A673 (cell line): ENCODE measurements at regions not wholly inside any gene's neighbourhood (a gene's known extent, or its start where the extent isn't known, plus 50 kb on each side); places are given as distances from the start of the nearest gene placed in this dataset.

Experiments
- EZH2 ChIP-seq: fragments of 200-600 bp; sonication (generic); IDR thresholded peaks from 2 replicates; pipeline ENCODE4 v1.6.1; 2017; ENCODE audit warnings: borderline replicate concordance, low read depth, mild to moderate bottlenecking, mixed read lengths, antibody characterized with exemption, low read length; ENCODE audit not compliant: poor library complexity, severe bottlenecking
- TF ChIP-seq, protein P1 (sequence below): fragments of 300-800, 200-600 bp; sonication (generic); conservative IDR thresholded peaks from 2 replicates; pipeline ENCODE4 v1.5.1; 2017; ENCODE audit warnings: low read depth, mild to moderate bottlenecking, antibody characterized with exemption, low read length, moderate library complexity, mixed read lengths

DNA sequence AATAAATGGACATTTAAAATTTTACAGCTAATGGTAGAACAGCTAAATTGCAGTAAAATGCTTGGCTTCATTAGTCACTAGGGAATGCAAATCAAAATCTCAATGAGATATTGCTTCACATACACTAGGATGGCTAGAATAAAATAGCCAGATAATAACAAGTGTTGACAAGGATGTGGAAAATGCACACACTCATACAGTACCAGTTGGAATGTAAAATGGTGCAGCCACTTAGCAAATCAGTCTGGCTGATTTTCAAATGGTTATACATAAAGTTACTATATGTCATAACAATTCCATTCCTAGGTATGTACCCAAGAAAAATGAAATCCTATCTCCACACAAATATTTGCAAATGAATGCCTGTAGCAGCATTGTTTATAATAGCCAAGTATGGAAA, 452.1 kb downstream of the HDGFL1 start:
- TF ChIP-seq, protein P1, sequence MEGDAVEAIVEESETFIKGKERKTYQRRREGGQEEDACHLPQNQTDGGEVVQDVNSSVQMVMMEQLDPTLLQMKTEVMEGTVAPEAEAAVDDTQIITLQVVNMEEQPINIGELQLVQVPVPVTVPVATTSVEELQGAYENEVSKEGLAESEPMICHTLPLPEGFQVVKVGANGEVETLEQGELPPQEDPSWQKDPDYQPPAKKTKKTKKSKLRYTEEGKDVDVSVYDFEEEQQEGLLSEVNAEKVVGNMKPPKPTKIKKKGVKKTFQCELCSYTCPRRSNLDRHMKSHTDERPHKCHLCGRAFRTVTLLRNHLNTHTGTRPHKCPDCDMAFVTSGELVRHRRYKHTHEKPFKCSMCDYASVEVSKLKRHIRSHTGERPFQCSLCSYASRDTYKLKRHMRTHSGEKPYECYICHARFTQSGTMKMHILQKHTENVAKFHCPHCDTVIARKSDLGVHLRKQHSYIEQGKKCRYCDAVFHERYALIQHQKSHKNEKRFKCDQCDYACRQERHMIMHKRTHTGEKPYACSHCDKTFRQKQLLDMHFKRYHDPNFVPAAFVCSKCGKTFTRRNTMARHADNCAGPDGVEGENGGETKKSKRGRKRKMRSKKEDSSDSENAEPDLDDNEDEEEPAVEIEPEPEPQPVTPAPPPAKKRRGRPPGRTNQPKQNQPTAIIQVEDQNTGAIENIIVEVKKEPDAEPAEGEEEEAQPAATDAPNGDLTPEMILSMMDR, result no peak
- no peak for TF ChIP-seq EZH2
